GM18907 (cell line): ENCODE measurements at regions not wholly inside any gene's neighbourhood (a gene's known extent, or its start where the extent isn't known, plus 50 kb on each side); places are given as distances from the start of the nearest gene placed in this dataset.
"Not testable (repeated sequence)": the region's sequence is repeated elsewhere in the genome, so short reads cannot be mapped to it uniquely, and the experiment has no call there.

Source experiments
- ATAC-seq: cut with Tn5 transposase; IDR thresholded peaks from one replicate; pipeline ENCODE4 v1.9.1; 2021; ENCODE audit warnings: mild to moderate bottlenecking, moderate library complexity; ENCODE audit not compliant: unreplicated experiment

DNA sequence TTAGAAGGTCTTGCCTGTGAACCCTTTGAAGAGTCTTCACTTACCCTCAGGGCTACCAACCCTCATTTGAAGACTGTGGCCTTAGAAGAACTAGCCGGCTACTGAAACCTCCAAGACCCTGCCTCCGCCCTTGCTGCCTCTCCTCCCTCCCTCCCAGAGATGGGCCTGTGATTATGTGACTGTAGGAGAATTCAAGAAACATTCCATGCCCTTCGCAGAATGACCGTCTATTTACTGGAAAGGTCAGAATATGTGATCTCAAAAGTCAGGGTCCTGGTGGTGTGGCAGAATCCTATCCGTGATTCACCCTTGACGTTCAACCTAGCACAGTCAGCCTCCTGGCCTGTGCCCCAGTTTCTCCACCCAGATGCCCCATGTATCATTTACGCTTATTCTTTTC lies 109.6 kb downstream of the CTNND1 start:
- no peak for ATAC-seq

GRCh38 chr11:57873196-57873911 lies 111.8 kb downstream of the CTNND1 start:
- no peak for ATAC-seq

DNA sequence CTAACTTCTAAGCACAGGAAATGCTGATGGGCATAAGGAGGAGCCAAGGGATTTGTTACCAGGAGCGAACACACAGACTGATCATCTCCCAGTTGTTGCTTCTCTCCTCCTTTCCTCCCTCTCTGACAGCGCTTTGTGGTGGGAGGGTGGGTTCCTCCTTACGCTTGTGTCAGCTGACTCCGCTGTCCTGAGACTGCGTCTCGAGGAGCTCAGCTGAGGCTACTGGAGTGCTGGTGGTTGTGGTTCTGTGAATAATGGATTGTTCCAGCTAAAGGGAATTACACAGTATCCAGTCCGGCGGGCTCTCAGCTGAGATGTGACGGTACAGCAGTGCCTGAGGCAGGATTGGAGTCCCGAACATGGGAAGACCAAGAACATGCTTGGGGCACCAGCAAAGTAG lies 113.4 kb downstream of the CTNND1 start:
- ATAC-seq, result no peak

DNA sequence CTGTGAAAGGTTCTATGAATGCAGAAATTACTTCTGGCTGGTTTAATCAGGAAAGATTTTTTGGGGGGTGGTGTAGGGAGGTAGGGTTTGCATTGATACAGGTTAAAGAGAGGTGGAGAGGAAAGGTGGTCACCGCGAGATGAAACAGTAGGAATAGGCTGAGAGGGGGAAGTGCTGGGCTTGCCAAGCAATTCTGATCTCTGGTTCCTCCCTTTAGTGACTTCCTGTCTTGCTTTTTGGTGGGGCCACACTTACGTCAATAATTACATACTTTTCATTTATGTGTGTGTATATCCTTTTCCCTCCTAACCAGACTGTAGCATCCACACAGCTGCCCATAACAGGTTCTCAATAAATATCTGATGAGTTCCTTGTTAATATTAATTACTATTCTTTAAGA lies 120.0 kb downstream of the CTNND1 start:
- no peak for ATAC-seq

DNA sequence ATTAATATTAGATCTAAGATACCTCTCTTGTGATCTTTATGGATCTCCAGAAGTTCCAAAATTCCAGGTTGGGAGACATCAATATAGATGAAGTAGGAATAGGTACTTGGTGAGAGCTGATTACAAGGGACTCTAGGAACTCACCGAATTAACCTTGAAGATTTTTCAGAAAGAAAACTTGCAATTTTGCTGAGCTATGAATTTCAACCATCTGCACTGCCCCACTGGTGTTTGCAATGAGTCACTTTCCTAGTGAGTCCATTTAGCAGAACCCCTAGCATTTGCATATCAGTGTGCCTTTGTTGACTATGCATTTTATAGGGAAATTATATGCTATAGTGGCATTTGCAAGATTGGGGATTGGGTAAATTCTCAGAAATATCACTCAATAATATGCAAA lies 122.0 kb downstream of the CTNND1 start:
- no peak for ATAC-seq

- no peak for ATAC-seq
These were observed 123.9 kb downstream of the CTNND1 start for GRCh38 chr11:57885298-57886050.

DNA sequence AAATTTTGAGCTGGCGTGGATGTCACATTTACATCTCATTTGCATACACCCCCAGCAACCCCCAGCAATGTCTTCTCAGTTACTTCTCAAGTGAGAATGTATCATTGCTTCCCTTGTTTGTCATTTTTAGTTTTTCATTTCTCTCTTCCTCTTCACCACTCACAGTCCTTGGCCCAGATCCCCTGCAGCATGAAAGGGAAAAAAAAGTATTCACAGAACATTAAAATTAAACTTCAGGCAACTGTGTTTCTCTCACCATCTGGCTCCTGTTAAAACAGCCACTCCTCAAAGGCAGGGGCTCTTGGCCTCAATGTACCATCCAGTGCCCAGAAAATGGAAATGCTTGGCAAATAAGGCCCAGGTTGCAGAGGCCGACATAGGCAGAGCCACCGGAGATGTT lies 126.8 kb downstream of the CTNND1 start:
- no peak for ATAC-seq

GRCh38 chr11:57890521-57890920 lies 128.9 kb downstream of the CTNND1 start:
- ATAC-seq, result no peak

DNA sequence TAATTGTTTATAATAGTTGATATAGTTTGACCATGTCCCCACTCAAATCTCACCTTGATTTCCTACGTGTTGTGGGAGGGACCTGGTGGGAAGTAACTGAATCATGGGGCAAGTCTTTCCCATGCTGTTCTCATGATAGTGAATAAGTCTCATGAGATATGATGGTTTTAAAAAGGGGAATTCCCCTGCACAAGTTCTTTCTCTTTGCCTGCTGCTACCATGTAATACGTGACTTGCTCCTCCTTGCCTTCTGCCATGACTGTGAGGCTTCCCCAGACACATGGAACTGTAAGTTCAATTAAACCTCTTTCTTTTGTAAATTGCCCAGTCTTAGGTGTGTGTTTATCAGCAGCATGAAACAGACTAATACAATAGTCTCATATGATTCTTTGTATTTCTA lies 130.5 kb upstream of the OR9Q1 start:
- not testable (repeated sequence) for ATAC-seq

- no peak for ATAC-seq
These were observed 127.1 kb upstream of the OR9Q1 start for GRCh38 chr11:57896361-57897145.

- ATAC-seq, result no peak
These were observed 124.3 kb upstream of the OR9Q1 start for GRCh38 chr11:57899378-57899777.

DNA sequence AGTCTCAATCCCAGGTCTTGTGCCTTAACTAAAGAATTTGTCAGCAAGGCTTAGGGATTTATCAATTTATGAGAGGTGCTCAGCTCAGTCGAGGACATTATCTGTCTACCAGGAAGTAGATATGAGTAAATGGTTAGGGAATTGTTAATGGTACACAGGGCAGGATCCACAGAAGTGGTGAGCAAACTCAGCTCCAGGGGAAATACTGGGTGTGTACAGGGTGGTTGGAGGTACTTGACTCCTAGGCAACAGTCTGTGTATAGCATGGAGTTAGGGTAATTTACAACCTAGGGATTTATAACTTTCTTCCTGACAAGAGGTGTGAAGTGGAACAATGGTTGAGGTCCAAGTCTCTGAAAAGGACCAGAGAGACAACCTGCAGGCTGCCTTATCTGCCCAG lies 123.4 kb upstream of the OR9Q1 start:
- no peak for ATAC-seq

- ATAC-seq, result no peak
These were observed 122.4 kb upstream of the OR9Q1 start for GRCh38 chr11:57901278-57901677.

DNA sequence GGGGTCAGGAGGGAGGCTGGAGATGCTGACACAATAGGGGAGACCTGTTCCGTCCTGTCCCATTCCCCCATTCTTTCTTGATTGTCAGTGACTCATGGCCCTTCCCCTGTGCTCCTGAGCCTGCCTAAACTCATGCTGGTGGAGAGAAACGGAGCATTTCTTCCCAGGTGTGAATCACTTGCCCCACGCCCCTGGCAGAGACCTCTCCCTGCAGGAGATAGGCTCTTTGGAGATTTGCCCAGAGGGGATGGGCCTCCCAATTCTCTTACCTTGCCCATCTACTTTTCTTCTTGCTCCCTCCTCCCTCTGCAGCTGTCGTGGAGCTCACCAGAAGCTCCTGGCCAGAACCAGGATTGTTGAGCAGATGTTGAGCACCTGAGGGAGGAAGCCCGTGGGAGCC lies 121.9 kb upstream of the OR9Q1 start:
- no peak for ATAC-seq

- ATAC-seq, result no peak
These were observed 120.7 kb upstream of the OR9Q1 start for GRCh38 chr11:57903011-57903410.

DNA sequence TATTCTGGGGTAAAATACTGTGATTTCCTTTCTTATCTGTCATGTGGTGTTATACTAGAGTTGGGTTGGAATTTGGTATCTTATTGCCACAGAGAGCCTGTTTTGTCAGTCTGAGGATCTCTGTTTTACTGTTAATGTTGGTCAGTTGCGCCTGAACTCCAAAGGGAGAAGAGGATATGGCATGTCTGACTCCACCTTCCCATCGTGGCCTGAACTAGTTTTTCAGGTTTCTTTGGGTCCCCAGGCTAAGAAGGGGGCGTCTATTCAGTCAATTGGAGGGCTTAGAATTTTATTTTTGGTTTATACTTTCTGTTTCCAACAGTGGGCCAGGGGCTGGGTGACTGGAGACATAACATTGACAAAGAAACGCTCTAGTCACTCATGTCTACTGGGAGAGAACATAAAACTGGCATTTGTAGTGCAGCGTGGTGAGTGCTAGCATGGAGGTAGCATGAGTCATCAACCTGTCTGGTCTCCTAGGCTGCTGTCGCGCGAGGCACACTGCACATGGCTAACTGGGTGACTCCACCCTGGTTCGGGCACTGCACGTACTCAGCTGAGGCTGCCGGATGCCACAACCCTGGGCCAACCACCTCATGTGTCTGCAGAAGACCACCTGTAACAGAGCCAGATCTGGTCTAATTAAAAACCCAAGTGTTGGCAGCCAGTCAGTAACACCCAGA lies 120.1 kb upstream of the OR9Q1 start:
- ATAC-seq, result peak; percentile 95

- ATAC-seq, result no peak
These were observed 119.3 kb upstream of the OR9Q1 start for GRCh38 chr11:57904376-57904775.

DNA sequence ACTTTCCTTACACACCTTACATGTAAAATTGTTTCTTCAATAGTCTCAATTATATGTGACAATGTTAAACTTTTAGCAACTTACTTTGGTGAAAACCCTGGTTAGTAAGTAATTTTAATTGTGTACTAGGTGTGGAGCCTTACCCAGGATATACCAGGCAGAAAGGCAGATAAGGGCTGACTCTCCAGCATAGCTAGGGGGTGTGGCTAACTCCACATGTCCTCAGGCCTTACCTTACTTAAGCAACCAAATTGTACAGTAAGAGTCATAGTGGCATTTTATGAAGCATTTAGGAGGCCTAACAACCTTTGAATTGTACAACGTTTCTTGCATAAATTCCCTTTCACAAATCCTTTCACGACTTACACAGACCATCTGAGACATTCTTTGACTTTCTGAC lies 118.2 kb upstream of the OR9Q1 start:
- no peak for ATAC-seq

DNA sequence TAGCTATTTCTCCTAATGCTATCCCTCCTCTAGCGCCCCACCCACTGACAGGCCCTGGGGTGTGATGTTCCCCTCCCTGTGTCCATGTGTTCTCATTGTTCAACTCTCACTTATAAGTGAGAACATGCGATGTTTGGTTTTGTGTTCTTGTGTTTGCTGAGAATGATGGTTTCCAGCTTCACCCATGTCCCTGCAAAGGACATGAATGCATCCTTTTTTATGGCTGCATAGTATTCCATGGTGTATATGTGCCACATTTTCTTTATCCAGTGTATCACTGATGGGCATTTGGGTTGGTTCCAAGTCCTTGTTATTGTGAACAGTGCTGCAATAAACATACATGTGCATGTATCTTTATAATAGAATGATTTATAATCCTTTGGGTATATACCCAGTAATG lies 115.3 kb upstream of the OR9Q1 start:
- not testable (repeated sequence) for ATAC-seq

DNA sequence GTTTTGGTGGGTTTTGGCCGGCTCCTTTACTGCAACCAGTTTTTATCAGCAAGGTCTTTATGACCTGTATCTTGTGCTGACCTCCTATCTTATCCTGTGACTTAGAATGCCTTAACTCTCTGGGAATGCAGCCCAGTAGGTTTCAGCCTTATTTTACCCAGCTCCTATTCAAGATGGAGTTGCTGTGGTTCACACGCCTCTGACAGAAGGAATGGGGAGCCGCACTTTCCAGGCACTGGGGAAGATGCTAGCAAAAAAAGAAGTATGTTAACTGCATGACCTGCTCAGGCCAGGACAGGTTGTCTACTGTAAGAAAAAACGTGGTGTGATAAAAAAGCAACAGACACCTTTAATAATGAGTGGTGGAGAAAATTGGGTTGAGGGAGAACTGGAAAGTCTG lies 112.2 kb upstream of the OR9Q1 start:
- ATAC-seq, result not testable (repeated sequence)
